H1 (cell line): ENCODE measurements at regions not wholly inside any gene's neighbourhood (a gene's known extent, or its start where the extent isn't known, plus 50 kb on each side); places are given as distances from the start of the nearest gene placed in this dataset.

Source experiments
- CTCF ChIA-PET: fragments of 300-600 bp; sonication (Branson Sonifier 250); formaldehyde crosslinking; loops from one replicate; lab custom pipeline; 2021; ENCODE audit not compliant: partially characterized antibody; lab: Charles Lee
- POLR2A ChIA-PET: fragments of 300-600 bp; sonication (Branson Sonifier 250); formaldehyde crosslinking; loops from one replicate; lab custom pipeline; 2021; ENCODE audit warnings: inconsistent platforms; ENCODE audit not compliant: partially characterized antibody; lab: Charles Lee
- DNase-seq, 2 experiments: peaks; one replicate each; pipeline versions ENCODE4 v3.0.0 to v3.0.0-alpha.2; 2010 to 2022; ENCODE audit warnings: low spot score in 2 of 2, low read depth in 1 of 2, mixed read lengths in 1 of 2
- FAIRE-seq: peaks from 2 replicates; lab custom pipeline; 2011; peaks lifted over from hg19 to GRCh38; lab: Jason Lieb, UNC
- H2AFZ ChIP-seq: 2 replicates; pipeline ENCODE4 v1.8.1; 2012; ENCODE audit warnings: low read length, inconsistent platforms
- H2AK5ac ChIP-seq: 2 replicates; pipeline ENCODE4 v1.6.1; 2013; ENCODE audit warnings: low read depth, low read length
- H2BK120ac ChIP-seq: replicated peaks from 2 replicates; pipeline ENCODE3; 2013; ENCODE audit warnings: low read depth, low read length, inconsistent platforms
- H2BK12ac ChIP-seq: 2 replicates; pipeline ENCODE4 v1.6.1; 2013; ENCODE audit warnings: low read depth, low read length
- H2BK15ac ChIP-seq: 2 replicates; pipeline ENCODE4 v1.6.1; 2013; ENCODE audit warnings: low read length
- H2BK20ac ChIP-seq: 2 replicates; pipeline ENCODE4 v1.6.1; 2013; ENCODE audit warnings: low read length
- H2BK5ac ChIP-seq: 2 replicates; pipeline ENCODE4 v1.6.1; 2013; ENCODE audit warnings: low read depth, low read length
- H3K14ac ChIP-seq: 2 replicates; pipeline ENCODE4 v1.6.1; 2013; ENCODE audit warnings: inconsistent platforms; ENCODE audit not compliant: insufficient read length
- H3K18ac ChIP-seq: 2 replicates; pipeline ENCODE4 v1.6.1; 2013; ENCODE audit warnings: low read length; ENCODE audit errors: extremely low read depth
- H3K23ac ChIP-seq: 2 replicates; pipeline ENCODE4 v1.6.1; 2013; ENCODE audit warnings: inconsistent platforms; ENCODE audit not compliant: insufficient read length
- H3K23me2 ChIP-seq: 2 replicates; pipeline ENCODE4 v1.6.1; 2013; ENCODE audit warnings: low read depth, low read length
- H3K27ac ChIP-seq: 2 replicates; pipeline ENCODE4 v1.6.1; 2011; ENCODE audit warnings: low read depth, low read length, inconsistent platforms
- H3K27me3 ChIP-seq, 4 experiments: replicated peaks in 1 of 4; 1 replicate in 1 of 4; 2 replicates in 3 of 4; pipeline versions ENCODE4 v1.6.1 to v1.8.1; 2011 to 2013; ENCODE audit warnings: low read length in 3 of 4, mild to moderate bottlenecking in 3 of 4, inconsistent platforms in 2 of 4, mixed read lengths in 2 of 4, moderate library complexity in 1 of 4; ENCODE audit not compliant: control insufficient read depth in 3 of 4, insufficient read depth in 3 of 4; ENCODE audit errors: extremely low read depth in 1 of 4
- H3K36me3 ChIP-seq, 4 experiments: 2 replicates each; pipeline versions ENCODE4 v1.6.1 to v1.8.1; 2011 to 2013; ENCODE audit warnings: mild to moderate bottlenecking in 4 of 4, low read length in 3 of 4, moderate library complexity in 2 of 4, control low read depth in 1 of 4, inconsistent platforms in 1 of 4; ENCODE audit not compliant: insufficient read depth in 4 of 4, control insufficient read depth in 2 of 4
- H3K4ac ChIP-seq: replicated peaks from 2 replicates; pipeline ENCODE3; 2013; ENCODE audit warnings: low read length, low read depth, mixed read lengths, inconsistent platforms; ENCODE audit not compliant: insufficient read length
- H3K4me1 ChIP-seq, 4 experiments: replicated peaks in 1 of 4; 1 replicate in 1 of 4; 2 replicates in 3 of 4; pipeline versions ENCODE4 v1.6.1 to v1.8.1; 2011 to 2013; ENCODE audit warnings: low read length in 3 of 4, inconsistent platforms in 2 of 4, mixed read lengths in 1 of 4; ENCODE audit not compliant: insufficient read depth in 4 of 4, control insufficient read depth in 3 of 4
- H3K4me2 ChIP-seq, 2 experiments: 2 replicates each; pipeline versions ENCODE4 v1.6.1 to v1.8.1; 2011 to 2013; ENCODE audit warnings: low read depth in 2 of 2, low read length in 2 of 2, control low read depth in 1 of 2, inconsistent platforms in 1 of 2, mild to moderate bottlenecking in 1 of 2; ENCODE audit not compliant: insufficient read depth in 1 of 2
- H3K4me3 ChIP-seq, 4 experiments: fragments of 200-600, 300-600 bp in 1 of 4; sonication (generic), shearing (Covaris generic), sonication (Bioruptor Twin) in 1 of 4; 2 replicates each; pipeline versions ENCODE4 v1.5.1 to v1.8.1; 2011 to 2016; ENCODE audit warnings: low read length in 4 of 4, low read depth in 3 of 4, control low read depth in 2 of 4, inconsistent platforms in 2 of 4, mild to moderate bottlenecking in 2 of 4, mixed read lengths in 1 of 4, moderate library complexity in 1 of 4; ENCODE audit not compliant: insufficient read depth in 2 of 4; ENCODE audit errors: extremely low read depth in 1 of 4
- H3K56ac ChIP-seq: replicated peaks from 2 replicates; pipeline ENCODE3; 2013; ENCODE audit warnings: low read depth, mild to moderate bottlenecking, mixed read lengths, low read length, inconsistent platforms; ENCODE audit not compliant: insufficient read length
- H3K79me1 ChIP-seq: 2 replicates; pipeline ENCODE4 v1.6.1; 2013; ENCODE audit warnings: low read depth, low read length, control low read depth
- H3K79me2 ChIP-seq, 2 experiments: 2 replicates each; pipeline versions ENCODE4 v1.6.1 to v1.8.1; 2012 to 2013; ENCODE audit warnings: low read length in 2 of 2, mild to moderate bottlenecking in 2 of 2, inconsistent platforms in 1 of 2; ENCODE audit not compliant: insufficient read depth in 2 of 2, control insufficient read depth in 1 of 2
- H3K9ac ChIP-seq, 4 experiments: replicated peaks in 1 of 4; 1 replicate in 1 of 4; 2 replicates in 3 of 4; pipeline versions ENCODE4 v1.6.1 to v1.8.1; 2011 to 2013; ENCODE audit warnings: low read depth in 3 of 4, low read length in 3 of 4, control low read depth in 2 of 4, mild to moderate bottlenecking in 2 of 4, moderate library complexity in 2 of 4, inconsistent platforms in 1 of 4; ENCODE audit errors: extremely low read depth in 1 of 4
- H3K9me3 ChIP-seq, 2 experiments: 2 replicates each; pipeline versions ENCODE4 v1.6.1 to v1.8.1; 2012 to 2013; ENCODE audit warnings: mild to moderate bottlenecking in 2 of 2, moderate library complexity in 2 of 2, control low read depth in 1 of 2, inconsistent platforms in 1 of 2, low read depth in 1 of 2, low read length in 1 of 2, mixed read lengths in 1 of 2; ENCODE audit not compliant: insufficient read depth in 2 of 2
- H4K20me1 ChIP-seq, 2 experiments: replicated peaks in 1 of 2; 2 replicates each; pipeline versions ENCODE3 to v1.8.1; 2011 to 2013; ENCODE audit warnings: inconsistent platforms in 2 of 2, low read length in 2 of 2, mild to moderate bottlenecking in 1 of 2; ENCODE audit not compliant: insufficient read depth in 2 of 2, control insufficient read depth in 1 of 2
- H4K5ac ChIP-seq: 2 replicates; pipeline ENCODE4 v1.6.1; 2013; ENCODE audit warnings: low read length, low read depth, mixed read lengths, inconsistent platforms; ENCODE audit not compliant: insufficient read length
- H4K8ac ChIP-seq: 2 replicates; pipeline ENCODE4 v1.8.0; 2013; ENCODE audit warnings: mild to moderate bottlenecking, moderate library complexity, low read length, inconsistent platforms; ENCODE audit not compliant: insufficient read depth; ENCODE audit errors: extremely low read depth
- H4K91ac ChIP-seq: replicated peaks from 2 replicates; pipeline ENCODE3; 2013; ENCODE audit warnings: low read length, mixed read lengths, inconsistent platforms; ENCODE audit not compliant: insufficient read length
- PHF8 ChIP-seq: fragments of 200-600 bp; sonication (generic); conservative IDR thresholded peaks from 2 replicates; pipeline ENCODE4 v1.7.1; 2012; ENCODE audit warnings: low read depth, mild to moderate bottlenecking, inconsistent platforms, low read length, moderate library complexity
- WGBS, 2 experiments: shearing (Covaris generic) in 1 of 2; methylation state at CpG; one replicate each; pipeline versions ENCODE4 v1.1.6 to v1.1.7; 2013 to 2015; ENCODE audit warnings: low lambda C conversion rate in 2 of 2, mixed read lengths in 2 of 2, inconsistent platforms in 1 of 2, low coverage in 1 of 2, missing lambda C conversion rate in 1 of 2; ENCODE audit not compliant: insufficient replicate concordance in 2 of 2, insufficient coverage in 1 of 2, insufficient read length in 1 of 2; ENCODE audit errors: extremely low coverage in 1 of 2, missing lambda C conversion rate in 1 of 2; 5-methylcytosine and 5-hydroxymethylcytosine counted together
- TF ChIP-seq, protein P1 (sequence below): IDR thresholded peaks from 2 replicates; pipeline ENCODE4 v1.6.1; 2012; ENCODE audit warnings: inconsistent platforms
- TF ChIP-seq, protein P2 (sequence below): IDR thresholded peaks from 2 replicates; pipeline ENCODE4 v1.6.1; 2012; ENCODE audit warnings: inconsistent platforms

DNA sequence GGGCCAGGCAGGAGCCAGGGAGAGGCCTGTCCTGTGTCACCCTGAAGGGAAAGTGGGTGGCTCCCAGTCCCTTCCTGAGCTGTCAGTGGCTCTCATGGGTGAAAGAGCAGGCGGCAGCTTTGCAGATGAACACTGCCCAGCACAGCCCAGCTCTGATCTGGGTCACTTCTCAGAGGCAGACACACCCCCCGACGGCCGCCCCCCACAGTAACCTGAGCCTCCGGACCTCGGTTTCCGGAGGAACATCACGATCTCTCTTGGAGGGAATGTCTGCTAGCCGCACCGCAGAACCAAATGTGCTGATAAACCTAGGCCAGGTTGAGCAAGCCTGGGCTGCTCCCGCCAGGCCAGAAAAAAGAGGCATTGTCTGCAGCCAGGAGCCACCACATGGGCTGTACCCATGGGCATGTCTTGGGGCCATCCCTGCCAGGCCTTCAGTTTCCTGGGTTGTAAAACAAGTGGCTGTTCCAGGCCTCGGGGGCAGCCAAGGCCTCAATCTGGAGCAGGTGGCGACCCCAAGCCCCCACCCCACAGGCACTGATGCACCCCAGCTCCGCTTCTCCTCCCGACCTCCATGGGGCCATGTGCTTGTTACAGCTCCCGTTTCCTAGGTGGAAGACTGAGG, 57.6 kb downstream of the NCOR2 start:
- Histone ChIP-seq H3K4me3 (no peak overlapping the region), H3K27me3 (no peaks in the 10 kb centered on the region), H4K20me1 (peaks cover 18 to 30% of the 10 kb centered on the region in 2 experiments), H4K91ac (peak overlapping the region; percentile 95), H3K18ac (peak overlapping the region; percentile 38), H3K14ac (no peak overlapping the region), H2BK20ac (peak overlapping the region; percentile 15; the same call in 1 of the 2 replicates), H3K56ac (no peak overlapping the region), H2BK120ac (no peak overlapping the region), H3K9ac (peak overlapping the region in 1 of 4 experiments; percentile 18; a peak in 1 of 7 replicates), H2BK12ac (peak overlapping the region; percentile 95; the same call in 1 of the 2 replicates), H3K23ac (no peak overlapping the region), H3K36me3 (peaks cover 0 to 6% (median 0%) of the 10 kb centered on the region in 4 experiments; a peak in 1 of 8 replicates), H3K9me3 (no peaks in the 10 kb centered on the region), H2BK5ac (peak overlapping the region; percentile 89), H4K5ac (peak overlapping the region; percentile 23), H3K4ac (peak overlapping the region; percentile 70), H4K8ac (peak overlapping the region; percentile 73), H3K23me2 (peaks cover 6% of the 10 kb centered on the region; the same call in 1 of the 2 replicates), H2BK15ac (peak overlapping the region; percentile 95; the same call in 1 of the 2 replicates), H3K27ac (peak overlapping the region; percentile 47), H2AFZ (no peak overlapping the region), H3K79me2 (peaks cover 5 to 94% of the 10 kb centered on the region in 2 experiments; a peak in 3 of 4 replicates), H3K4me1 (peaks cover 19 to 79% (median 51%) of the 10 kb centered on the region in 4 experiments), H2AK5ac (peak overlapping the region; percentile 83), H3K79me1 (peaks cover 36% of the 10 kb centered on the region), H3K4me2 (peak overlapping the region in 1 of 2 experiments; percentile 16; a peak in 1 of 4 replicates)
- ChIA-PET CTCF (interaction anchor here (0.6 to 5.5 kb wide), 25 partner anchors 8 to 793 kb away, joined by 3 to 39 read pairs (median 4); partner anchors contain the start of gene NCOR2), POLR2A (interaction anchor here (1.5 to 1.6 kb wide), 2 partner anchors 11 to 13 kb away, joined by 3 read pairs; no protein-coding TSS in a partner anchor)
- DNase-seq (no peak), FAIRE-seq (no peak)
- TF ChIP-seq, protein P1, sequence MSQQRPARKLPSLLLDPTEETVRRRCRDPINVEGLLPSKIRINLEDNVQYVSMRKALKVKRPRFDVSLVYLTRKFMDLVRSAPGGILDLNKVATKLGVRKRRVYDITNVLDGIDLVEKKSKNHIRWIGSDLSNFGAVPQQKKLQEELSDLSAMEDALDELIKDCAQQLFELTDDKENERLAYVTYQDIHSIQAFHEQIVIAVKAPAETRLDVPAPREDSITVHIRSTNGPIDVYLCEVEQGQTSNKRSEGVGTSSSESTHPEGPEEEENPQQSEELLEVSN = peak; percentile 61; the same call in 1 of the 2 replicates
- TF ChIP-seq PHF8 = no peak
- TF ChIP-seq, protein P2, sequence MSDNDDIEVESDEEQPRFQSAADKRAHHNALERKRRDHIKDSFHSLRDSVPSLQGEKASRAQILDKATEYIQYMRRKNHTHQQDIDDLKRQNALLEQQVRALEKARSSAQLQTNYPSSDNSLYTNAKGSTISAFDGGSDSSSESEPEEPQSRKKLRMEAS = 0 out of 2 replicates have a peak, but pooled peaks have one; percentile 17
- WGBS, 2 experiments = 51% methylated on average over 16 of the region's 16 CpGs; no CpG with 5 or more reads in 1 of the 2 experiments
